ENCODE measurements at regions not wholly inside any gene's neighbourhood (a gene's known extent, or its start where the extent isn't known, plus 50 kb on each side); places are given as distances from the start of the nearest gene placed in this dataset.

GRCh38 chr3:120854908-120855526, 53.0 kb upstream of the STXBP5L start:
- Histone ChIP-seq H3K4me1 (peaks cover 0 to 7% (median 0%) of the 10 kb centered on the region in 4 donors), H3K4me3 (no peak overlapping the region), H3K9me3 (no peaks in the 10 kb centered on the region), H3K27ac (no peak overlapping the region), H3K36me3 (no peaks in the 10 kb centered on the region), H3K27me3 (no peaks in the 10 kb centered on the region)
- no peak for DNase-seq
- no peak for TF ChIP-seq EP300 (IDR thresholded peaks at IDR 0.05)
- 74 to 84% (median 77%) methylated on average over 3 of the region's 3 CpGs for WGBS, 5 donors
- intact Hi-C loops (cut with DNase I; ENCODE audit: low total_unique reads) = no loop called here

DNA sequence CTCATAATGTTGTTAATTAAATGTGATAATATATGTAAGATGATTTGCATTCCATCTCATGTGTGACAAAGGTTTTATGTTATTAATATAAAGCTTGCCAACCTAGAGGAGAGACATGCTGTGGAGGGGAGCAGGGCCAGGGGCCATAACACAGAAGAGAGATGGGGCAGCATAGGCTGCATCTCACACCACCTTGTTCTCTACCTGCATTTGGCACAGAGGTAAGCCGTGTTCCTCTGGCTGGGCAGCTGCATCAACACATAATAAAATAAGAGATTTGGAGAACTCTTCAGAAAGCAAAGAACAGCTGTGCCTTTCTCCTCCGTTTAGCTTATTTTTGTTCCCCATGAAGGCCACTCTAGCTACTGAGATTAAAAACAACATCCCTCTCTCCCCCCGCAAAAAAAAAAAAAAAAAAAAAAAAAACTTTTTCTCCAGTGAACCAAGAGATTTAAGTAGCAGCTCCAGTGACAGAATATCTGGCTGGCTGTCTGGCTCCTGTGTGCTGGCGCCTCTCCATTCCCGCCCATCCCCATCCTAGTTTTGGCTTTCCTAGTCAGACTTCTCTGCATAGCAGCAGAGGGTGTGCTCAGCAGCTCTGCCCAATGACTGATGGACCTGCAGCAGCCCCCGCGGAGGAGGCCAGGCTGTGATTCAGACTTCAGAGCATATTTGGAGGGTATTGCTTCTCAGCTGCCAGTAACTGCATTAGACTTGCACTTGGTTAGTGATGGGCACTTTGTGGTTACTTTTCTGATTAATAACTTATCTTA, 52.2 kb upstream of the STXBP5L start:
- peak in 1 of 2 donors; percentile 53 for DNase-seq
- H3K27me3 ChIP-seq = no peaks in the 10 kb centered on the region
- H3K27ac ChIP-seq = no peak overlapping the region
- H3K4me3 ChIP-seq = no peak overlapping the region
- no peaks in the 10 kb centered on the region for H3K9me3 ChIP-seq
- 41 to 64% (median 55%) methylated on average over 6 to 7 of the region's 7 CpGs for WGBS, 5 donors
- no peaks in the 10 kb centered on the region for H3K36me3 ChIP-seq
- TF ChIP-seq, protein P1, sequence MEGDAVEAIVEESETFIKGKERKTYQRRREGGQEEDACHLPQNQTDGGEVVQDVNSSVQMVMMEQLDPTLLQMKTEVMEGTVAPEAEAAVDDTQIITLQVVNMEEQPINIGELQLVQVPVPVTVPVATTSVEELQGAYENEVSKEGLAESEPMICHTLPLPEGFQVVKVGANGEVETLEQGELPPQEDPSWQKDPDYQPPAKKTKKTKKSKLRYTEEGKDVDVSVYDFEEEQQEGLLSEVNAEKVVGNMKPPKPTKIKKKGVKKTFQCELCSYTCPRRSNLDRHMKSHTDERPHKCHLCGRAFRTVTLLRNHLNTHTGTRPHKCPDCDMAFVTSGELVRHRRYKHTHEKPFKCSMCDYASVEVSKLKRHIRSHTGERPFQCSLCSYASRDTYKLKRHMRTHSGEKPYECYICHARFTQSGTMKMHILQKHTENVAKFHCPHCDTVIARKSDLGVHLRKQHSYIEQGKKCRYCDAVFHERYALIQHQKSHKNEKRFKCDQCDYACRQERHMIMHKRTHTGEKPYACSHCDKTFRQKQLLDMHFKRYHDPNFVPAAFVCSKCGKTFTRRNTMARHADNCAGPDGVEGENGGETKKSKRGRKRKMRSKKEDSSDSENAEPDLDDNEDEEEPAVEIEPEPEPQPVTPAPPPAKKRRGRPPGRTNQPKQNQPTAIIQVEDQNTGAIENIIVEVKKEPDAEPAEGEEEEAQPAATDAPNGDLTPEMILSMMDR (IDR thresholded peaks at IDR 0.05) = no peak
- intact Hi-C loops (cut with DNase I; ENCODE audit: low total_unique reads) = no loop called here
- H3K4me1 ChIP-seq = peaks cover 0 to 7% (median 0%) of the 10 kb centered on the region in 4 donors
